ENCODE measurements at regions not wholly inside any gene's neighbourhood (a gene's known extent, or its start where the extent isn't known, plus 50 kb on each side); places are given as distances from the start of the nearest gene placed in this dataset.
"Not testable (repeated sequence)": the region's sequence is repeated elsewhere in the genome, so short reads cannot be mapped to it uniquely, and the experiment has no call there.

DNA sequence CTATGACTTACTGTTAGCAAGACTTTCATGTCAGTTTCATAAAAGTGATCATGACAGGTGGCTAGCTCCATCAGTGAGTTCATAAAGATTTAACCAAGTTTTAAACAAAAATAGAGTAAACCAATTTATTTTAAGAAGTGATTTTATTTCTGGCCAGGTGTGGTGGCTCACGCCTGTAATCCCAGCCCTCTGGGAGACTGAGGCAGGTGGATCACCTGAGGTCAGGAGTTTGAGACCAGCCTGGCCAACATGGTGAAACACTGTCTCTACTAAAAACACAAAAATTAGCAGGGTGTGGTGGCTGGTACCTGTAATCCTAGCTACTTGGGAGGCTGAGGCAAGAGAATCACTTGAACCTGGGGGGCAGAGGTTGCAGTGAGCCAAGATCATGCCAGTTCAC is 111.4 kb upstream of the MAP2 start:
- not testable (repeated sequence) for DNase-seq

DNA sequence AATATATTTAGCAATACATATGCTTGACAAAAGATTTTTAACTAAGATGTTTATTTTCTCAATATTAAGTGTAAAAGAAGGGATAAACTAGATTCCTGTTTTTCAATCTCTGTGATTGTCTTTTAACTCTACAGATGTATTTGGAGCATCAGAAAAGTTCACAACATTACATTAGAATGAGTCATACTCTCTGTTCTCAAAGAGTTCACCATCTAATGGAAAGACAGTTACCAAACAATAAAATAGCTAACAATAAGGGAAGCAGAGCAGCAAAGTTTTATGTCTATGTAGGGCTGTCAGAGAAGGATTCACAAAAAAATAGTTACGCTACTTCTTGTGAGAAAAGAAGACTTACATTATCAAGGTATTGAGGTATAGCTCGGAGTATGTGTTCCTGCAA is 109.2 kb upstream of the MAP2 start:
- DNase-seq = no peak

GRCh38 chr2:209316141-209316540 is 107.7 kb upstream of the MAP2 start:
- no peak for DNase-seq

GRCh38 chr2:209321076-209321475 is 102.8 kb upstream of the MAP2 start:
- no peak for DNase-seq

DNA sequence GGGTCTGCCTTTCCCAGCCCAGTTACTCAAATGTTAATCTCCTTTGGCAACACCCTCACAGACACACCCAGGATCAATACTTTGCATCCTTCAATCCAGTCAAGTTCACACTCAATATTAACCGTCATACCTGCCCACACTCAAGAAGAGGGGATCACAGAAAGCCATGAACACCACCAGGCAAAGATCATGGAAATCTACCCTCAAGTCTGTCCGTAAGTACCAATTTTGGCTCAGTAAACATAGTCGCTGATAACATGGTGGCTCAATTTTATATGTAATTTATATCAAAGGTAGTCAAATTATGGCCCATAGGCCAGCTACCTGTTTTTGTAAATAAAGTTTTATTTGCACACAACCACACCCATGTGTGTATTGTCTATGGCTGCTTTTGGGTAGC is 102.3 kb upstream of the MAP2 start:
- DNase-seq = no peak

DNA sequence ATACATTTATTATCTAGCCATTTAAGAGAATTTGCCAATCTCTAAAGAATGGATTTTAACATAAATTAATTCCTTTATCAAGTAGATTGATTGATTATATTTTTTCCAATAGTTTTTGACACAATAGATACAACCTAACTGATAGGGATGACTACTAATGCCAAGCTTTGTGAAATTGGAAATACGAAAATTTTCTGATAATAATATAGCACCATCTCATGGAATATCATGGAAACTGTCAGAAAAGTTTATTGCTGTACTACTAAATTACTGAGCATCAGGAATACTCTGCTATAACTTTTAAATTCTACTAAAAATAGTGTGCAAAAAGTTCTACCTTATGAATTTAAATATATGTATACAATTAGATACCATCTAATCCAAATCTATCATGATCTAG is 101.8 kb upstream of the MAP2 start:
- DNase-seq = no peak

GRCh38 chr2:209322905-209323512 is 100.8 kb upstream of the MAP2 start:
- no peak for DNase-seq

DNA sequence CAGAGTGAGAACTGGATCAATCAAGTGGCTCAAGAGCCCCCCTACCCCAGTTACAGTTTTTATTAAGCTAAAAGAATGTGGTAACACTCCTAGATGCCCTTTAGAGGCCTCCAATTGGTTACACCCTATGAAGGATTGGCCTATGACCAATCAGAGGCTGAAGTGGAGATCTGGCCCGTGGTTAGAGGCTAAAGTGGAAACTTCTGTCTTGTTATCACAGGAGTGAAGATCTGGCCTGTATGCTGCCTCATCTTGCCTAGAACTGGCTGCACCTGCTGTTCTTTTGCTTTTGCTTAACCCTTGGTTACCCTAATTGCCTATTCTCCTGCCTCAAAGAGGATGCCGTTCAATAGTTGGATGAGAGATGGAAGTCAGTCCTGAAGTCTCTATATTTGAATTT is 100.1 kb upstream of the MAP2 start:
- no peak for DNase-seq

GRCh38 chr2:209324281-209324680 is 99.6 kb upstream of the MAP2 start:
- DNase-seq = no peak

DNA sequence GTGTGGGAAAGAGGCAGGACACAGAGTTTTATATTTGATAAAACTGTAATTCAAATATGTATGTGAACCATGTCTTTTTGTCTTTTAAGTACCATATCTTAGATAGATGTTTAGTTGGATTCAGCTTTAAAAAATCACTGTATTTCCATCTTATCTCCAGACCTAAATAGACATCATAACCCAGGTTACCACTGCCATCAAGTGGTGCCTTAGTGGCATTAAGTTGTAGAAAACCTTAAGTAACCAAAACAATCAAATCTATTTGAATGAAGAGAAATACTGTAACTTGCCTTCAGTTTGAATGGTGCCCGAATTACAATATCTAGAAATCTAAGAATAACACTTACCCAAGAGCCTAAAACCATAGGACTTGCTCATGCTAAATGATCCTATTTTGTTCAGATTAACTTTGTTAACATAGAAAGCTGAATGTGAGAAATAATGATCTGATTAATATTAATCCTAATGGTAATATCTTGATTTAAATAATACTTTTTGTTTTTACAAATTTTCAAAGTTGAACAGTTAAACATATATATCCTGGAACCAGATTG is 92.5 kb upstream of the MAP2 start:
- no peak for DNase-seq

GRCh38 chr2:209334188-209335017 is 89.4 kb upstream of the MAP2 start:
- DNase-seq = peak; percentile 9 to 22

- DNase-seq = no peak
Observed at GRCh38 chr2:209340522-209340921, 83.3 kb upstream of the MAP2 start.

DNA sequence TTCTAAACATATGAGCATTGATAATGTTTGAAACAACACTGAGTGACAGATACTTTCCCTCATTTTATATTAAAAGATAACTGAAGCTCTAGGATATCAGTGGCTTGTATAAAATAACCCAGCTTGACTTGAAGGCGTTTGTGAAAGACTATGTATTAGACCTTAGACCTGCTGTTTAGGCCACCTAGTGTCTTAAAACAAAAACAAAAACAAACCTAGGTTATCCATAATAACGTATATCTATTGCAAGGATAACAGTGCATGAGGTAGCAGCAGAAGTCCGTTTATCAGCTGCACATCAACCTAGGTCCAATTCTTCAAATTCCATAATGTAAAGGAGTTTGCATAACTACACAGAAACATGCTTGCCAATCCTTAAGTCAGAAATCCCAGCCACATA is 79.5 kb upstream of the MAP2 start:
- no peak for DNase-seq

- no peak for DNase-seq
Observed at GRCh38 chr2:209348433-209348832, 75.4 kb upstream of the MAP2 start.

GRCh38 chr2:209351636-209352035 is 72.2 kb upstream of the MAP2 start:
- DNase-seq = no peak

DNA sequence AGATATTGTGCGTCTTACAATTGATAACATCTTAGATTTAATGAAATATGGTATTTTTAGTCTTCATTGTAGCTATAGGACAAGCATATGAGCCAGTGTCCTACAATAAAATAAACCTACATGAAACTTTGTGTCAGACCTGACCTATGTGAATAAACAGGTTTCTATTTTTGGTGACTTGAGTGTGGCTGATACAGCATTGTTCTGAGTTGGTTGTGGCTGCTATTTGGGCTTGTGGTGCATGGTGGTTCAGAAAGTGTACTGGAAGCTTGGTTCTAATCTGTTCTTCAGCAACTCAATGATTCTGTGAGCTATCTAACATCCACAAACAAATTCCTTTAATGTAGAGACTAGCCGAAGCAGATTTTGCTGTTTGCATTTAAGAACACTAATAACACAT is 64.9 kb upstream of the MAP2 start:
- no peak for DNase-seq

DNA sequence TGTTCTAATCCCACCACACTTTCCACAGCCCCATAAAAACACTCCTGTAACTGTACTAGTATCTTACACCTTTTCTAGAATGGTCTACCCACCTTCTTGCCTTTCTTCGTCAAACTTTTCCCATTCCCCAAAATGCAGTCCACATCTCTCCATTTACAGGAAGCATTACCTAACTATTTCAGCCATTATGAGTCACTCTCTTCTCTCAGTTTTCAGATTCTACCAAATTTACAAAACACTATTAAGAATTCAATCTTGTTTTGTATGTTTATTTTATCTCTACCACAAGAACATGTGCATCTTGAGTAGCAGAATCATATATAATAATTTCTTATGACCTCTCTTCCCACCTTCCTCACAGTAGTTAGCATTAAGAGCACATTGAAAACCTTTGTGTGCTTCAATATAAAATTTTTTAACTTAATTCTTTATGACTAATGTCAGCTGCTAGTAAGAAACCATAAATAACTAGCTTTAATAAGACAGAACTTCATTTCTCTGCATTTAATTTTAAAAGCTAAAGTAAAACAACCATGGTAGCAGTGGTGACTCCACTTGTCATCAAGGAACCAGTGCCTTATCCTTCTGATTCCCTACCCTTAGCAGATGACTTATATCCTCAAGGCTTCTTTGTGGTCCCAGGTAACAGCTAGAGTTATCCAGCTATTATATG is 56.6 kb upstream of the MAP2 start:
- DNase-seq = no peak

GRCh38 chr2:209368406-209368805 is 55.4 kb upstream of the MAP2 start:
- DNase-seq = no peak

- DNase-seq = no peak
Observed at GRCh38 chr2:209368914-209369313, 54.9 kb upstream of the MAP2 start.

GRCh38 chr2:209369656-209370055 is 54.2 kb upstream of the MAP2 start:
- no peak for DNase-seq

DNA sequence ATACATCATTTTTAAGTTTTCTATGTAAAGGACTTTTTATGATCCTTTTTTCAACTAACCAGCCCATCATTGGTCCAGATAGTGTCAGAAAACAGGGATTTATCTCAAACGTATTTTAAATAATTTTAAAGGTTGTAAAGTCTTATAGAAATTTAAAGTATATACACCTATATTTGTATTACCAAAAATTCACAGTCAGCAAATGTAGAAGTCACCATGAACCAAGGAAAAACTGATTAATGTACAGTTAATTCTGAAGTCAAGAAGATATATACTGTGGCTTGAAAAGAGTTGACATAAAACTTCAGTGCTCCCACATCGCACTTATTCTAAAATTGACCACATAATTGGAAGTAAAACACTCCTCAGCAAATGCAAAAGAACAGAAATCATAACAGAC is 52.4 kb upstream of the MAP2 start:
- DNase-seq = no peak

All from CD4-positive, alpha-beta T cell treated with Interleukin-1 beta for 1 hour (primary cell).